CD4-positive, alpha-beta T cell treated with Interleukin-12 subunit alpha and Interleukin-12 subunit beta, for 1 hour (primary cell): ENCODE measurements at regions not wholly inside any gene's neighbourhood (a gene's known extent, or its start where the extent isn't known, plus 50 kb on each side); places are given as distances from the start of the nearest gene placed in this dataset.

Experiments
- DNase-seq: peaks from one replicate; pipeline ENCODE4 v3.0.0-alpha.2; 2020

DNA sequence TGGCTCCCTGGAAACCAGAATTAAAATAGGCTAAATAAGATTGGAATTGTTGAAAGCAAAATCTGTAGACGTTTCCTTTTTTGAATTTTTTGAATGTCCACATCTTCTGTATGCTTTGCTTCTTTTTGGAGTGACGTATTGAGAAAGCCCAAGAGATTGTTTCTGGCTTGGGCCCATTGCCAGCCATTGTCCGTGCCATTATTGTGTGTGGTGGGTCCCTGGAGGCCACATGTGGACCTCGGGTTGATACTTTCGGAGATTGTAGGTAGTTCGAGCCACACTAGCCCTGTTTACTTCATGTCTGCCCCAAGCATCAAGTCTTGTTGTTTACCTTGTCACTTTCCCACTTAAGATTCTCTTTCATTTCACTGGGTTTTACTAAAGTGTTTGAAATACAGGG lies 106.0 kb downstream of the PALM2AKAP2 start:
- DNase-seq: no peak

DNA sequence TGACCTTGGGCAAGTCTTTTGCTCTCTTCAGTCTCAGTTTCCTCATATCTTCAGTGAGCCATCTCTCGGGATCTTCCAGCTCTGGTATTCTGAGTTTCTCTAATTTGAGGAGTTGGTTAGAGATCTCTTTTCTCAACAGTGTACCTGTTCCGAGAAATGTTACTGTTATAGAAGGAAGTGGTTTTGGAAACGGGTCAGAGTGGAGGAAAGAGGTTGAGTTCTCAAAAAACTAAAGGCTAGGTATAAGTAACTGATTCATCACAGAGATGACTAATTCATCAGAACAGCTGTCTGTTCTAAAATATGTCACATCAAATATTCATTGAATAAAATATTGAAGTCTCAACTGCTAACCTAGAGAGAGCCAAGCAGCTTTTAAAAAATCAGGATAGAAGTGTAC lies 106.6 kb downstream of the PALM2AKAP2 start:
- DNase-seq: no peak

DNA sequence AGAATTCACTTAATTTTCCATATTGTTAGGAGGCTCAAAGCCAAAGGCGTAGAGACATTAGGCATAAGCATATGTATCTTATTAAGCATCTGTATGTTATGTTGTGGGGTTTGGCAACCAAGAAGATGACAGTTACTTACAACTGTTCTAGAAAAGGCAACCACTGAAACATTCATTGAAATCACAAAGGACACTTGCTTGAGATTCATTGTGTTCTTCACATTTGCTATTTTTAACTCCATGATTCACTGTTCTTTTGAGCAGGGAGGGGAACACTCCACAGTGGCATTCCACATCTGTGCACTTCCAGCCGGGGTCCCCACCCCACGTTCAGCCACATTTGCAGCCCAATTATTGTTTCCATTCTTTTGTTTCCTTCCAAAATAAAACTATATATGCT lies 107.1 kb downstream of the PALM2AKAP2 start:
- no peak for DNase-seq

- no peak for DNase-seq
These were observed 108.7 kb downstream of the PALM2AKAP2 start for GRCh38 chr9:109888695-109889094.

GRCh38 chr9:109889456-109889855 lies 109.5 kb downstream of the PALM2AKAP2 start:
- no peak for DNase-seq

DNA sequence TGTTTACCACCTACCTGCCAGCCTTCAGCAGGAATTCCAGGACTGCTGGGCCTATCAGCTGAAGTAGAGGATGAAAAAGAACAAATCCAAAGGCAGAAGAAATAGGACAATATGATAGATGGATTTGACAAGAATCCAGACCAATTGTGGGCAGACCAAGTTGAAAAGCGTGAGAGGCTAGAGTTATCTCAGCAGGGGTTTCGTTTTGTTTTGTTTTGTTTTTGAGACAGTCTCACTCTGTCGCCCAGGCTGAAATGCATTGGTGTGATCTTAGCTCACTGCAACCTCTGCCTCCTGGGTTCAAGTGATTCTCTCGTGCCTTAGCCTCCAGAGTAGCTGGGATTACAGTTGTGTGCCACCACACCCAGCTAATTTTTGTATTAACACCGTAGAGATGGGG lies 113.2 kb downstream of the PALM2AKAP2 start:
- no peak for DNase-seq

- no peak for DNase-seq
These were observed 114.5 kb downstream of the PALM2AKAP2 start for GRCh38 chr9:109894473-109894872.

- no peak for DNase-seq
These were observed 115.1 kb downstream of the PALM2AKAP2 start for GRCh38 chr9:109894921-109895758.

DNA sequence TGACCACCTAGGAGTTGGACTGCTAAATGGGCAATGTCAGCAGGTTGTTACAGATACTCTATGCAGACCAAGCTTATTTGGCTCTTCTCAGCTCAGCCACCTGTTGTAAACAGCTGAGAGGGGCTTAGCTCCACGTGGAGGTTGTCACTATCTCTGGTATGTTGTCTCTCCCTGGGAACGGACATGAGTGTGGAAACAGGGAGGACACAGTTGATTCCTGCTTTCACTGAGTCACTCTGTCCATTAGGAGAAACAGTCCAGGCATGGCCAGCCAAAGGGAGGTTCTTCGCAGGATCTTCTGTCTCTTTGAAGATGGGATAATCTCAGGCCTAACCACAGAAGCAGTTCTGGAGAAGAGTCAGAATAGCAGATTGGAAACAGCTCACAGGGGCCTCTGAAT lies 121.2 kb downstream of the PALM2AKAP2 start:
- DNase-seq: no peak

GRCh38 chr9:109903515-109904138 lies 123.6 kb downstream of the PALM2AKAP2 start:
- DNase-seq: peak; percentile 66

GRCh38 chr9:109904666-109905065 lies 124.7 kb downstream of the PALM2AKAP2 start:
- no peak for DNase-seq

DNA sequence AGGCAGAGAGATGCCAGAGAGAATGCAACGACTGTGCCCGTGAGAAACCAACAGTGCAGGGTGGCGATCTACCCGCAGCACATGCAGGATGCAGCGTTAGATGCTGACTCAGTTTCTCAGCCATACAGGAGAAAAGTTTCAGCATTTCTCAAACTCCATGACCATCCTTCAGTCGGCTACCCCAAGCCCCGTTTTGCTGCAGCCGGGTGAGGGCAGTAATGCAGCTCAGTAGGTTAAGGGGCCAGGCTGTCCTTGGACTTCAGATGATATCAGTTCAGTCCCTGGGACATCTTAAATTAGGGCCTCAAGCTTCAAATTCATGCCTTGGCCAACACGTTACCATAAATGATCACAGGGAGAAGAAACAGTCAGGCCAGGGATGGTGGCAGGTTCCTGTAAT lies 125.5 kb downstream of the PALM2AKAP2 start:
- DNase-seq: no peak

- no peak for DNase-seq
These were observed 126.9 kb downstream of the PALM2AKAP2 start for GRCh38 chr9:109906766-109907382.

- DNase-seq: no peak
These were observed 127.4 kb downstream of the PALM2AKAP2 start for GRCh38 chr9:109907400-109907799.

DNA sequence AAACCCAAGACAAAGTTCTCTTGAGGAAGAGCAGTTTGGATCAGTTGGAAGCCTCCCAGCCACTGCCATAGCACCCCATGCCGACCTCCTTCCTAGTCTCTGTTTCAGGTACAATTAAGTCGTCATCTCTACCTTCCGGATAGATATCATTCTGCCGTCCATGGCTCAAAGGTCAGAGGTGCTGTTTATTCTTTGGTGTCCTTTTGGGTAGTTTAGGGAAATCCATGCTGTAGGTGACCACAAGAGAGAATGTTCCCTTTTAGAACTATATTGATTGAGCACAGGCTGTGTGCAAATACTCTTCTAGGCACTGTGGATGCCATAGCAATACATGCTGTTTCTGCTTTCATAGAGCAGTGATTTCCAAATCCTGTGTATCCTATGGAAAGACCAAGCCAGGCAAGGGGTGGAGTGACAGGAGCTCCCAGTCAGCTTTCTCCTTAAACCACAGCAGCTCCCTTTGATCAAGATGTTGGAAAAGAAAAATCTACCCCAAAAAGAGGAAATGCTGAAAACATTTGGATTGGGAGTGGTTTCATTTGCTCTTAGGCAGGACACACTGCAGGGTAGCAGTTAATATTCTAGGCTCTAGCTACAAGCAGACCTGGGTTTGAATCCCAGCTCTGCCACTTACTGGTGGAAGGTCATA lies 127.9 kb downstream of the PALM2AKAP2 start:
- no peak for DNase-seq

DNA sequence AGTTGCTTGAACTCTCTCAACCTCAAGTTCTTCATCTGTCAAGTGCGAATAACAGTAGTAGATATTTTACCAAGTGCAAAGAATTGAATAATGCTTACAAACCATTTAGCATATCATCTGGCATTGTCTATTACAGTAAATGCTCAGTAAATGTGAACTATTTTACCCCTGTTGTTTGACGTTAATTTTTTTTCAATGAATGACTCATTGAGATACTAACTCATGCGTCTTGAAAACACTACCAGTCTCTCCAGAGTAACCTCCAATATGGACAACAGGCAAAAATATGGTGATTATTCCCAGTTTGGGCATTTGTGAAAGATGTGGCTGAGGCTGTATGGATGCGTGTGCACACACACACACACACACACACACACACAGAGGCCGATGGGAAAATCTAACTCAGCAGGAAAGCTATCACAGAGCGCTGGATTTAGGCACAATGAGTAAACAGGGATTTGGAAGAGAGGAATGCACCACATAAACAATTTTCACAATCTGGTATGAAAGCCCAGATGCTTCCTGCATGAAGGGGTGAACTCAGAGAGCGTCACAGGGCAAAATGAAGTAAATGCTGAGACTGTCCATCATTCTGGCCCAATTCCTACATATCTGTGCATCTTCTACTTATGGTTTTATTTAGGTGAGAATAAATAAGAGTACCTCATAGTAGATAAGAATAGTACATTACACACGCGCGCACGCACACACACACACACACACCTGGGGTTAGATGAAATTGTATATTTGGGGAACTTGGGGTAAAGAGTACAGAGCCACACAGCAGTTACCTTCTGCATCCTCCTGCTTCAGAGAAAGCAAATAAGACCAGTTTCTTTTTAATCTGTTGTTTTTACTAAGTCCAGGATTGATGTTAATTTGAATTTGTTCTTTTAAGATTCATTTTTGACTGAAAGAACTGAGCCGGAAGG lies 128.7 kb downstream of the PALM2AKAP2 start:
- DNase-seq: no peak

DNA sequence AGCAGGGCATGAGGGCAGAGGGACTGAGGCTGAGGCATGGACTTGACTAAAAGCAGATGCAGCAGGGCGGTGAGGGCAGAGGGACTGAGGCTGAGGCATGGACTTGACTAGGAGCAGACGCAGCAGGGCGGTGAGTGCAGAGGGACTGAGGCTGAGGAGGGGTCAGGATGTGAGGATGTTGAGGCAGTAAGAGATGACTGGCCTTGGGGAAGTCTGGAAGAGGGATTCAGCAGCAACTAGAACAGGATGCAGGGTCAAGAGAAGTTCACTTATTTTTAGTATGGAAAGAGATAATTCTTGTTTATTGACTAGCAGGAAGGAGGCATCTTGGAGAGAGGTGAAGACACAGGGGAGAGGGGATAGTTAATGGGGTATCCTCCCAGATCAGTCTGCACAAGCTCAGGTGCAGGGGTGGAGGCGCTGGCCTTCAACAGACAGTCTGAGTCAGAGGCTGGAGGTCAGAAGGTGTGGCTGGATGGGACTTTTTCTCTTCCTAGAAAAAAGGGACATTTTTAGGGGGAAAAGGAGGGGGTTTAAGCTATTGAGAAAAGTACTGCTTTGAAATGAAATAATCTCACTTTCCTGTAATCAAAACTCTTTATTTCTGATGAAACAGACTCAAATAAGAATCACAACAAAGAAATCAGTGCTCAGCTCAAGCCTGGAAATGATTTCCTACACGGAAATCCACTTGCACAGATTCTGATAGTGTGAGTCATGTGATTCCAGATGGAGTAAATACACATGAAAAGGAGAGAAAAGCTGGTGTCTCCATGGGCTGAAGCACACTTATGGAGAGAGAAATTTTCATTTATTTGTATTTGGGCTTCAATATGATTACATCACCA lies 130.9 kb downstream of the PALM2AKAP2 start:
- DNase-seq: no peak

GRCh38 chr9:109912082-109912582 lies 132.1 kb downstream of the PALM2AKAP2 start:
- no peak for DNase-seq

GRCh38 chr9:109912726-109913460 lies 132.9 kb downstream of the PALM2AKAP2 start:
- DNase-seq: no peak

DNA sequence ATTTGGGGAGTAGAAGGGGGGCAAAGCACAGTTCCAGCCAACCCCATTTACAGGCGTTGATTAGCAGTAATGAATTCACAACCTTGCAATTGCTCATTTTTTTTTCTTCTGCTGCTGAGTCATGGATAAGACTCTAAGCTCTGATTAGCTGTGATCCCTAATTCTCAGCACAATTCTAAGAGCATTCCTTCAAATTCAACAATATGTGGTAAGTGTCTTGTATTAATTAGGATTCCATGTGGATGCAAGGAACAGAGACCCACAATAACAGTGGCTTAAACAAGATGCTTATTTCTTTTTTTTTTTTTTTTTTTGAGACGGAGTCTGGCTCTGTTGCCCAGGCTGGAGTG lies 133.4 kb downstream of the PALM2AKAP2 start:
- no peak for DNase-seq
